ENCODE measurements at regions not wholly inside any gene's neighbourhood (a gene's known extent, or its start where the extent isn't known, plus 50 kb on each side); places are given as distances from the start of the nearest gene placed in this dataset.
A peak's percentile ranks its signal among the peaks of the same experiment; 100 is the strongest.

DNA sequence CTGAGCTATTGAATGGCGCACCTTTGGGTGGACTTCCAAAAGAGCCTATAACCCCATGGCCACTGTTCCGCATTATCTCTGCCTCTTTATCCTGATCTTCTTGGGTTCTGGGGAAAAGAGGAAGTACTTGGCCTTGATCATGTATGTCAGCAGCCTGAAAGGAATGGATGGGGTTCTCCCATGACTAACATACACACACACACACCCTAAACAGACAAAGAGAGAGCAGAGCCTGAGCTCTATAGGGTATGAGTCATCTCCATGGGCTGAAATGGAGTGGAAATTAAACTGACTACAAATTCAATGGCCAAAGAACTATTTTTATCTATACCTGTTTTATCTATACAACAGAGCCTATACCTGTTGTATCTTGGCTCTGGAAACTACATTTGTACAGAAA lies 141.5 kb upstream of the MTMR8 start:
- TF ChIP-seq, protein P1, sequence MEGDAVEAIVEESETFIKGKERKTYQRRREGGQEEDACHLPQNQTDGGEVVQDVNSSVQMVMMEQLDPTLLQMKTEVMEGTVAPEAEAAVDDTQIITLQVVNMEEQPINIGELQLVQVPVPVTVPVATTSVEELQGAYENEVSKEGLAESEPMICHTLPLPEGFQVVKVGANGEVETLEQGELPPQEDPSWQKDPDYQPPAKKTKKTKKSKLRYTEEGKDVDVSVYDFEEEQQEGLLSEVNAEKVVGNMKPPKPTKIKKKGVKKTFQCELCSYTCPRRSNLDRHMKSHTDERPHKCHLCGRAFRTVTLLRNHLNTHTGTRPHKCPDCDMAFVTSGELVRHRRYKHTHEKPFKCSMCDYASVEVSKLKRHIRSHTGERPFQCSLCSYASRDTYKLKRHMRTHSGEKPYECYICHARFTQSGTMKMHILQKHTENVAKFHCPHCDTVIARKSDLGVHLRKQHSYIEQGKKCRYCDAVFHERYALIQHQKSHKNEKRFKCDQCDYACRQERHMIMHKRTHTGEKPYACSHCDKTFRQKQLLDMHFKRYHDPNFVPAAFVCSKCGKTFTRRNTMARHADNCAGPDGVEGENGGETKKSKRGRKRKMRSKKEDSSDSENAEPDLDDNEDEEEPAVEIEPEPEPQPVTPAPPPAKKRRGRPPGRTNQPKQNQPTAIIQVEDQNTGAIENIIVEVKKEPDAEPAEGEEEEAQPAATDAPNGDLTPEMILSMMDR (IDR thresholded peaks at IDR 0.05) = no peak
- TF ChIP-seq POLR2A (IDR thresholded peaks at IDR 0.05) (no peak), POLR2AphosphoS5 (IDR thresholded peaks at IDR 0.05) (no peak), EP300 (IDR thresholded peaks at IDR 0.05) (no peak)
- Histone ChIP-seq H3K4me1 (no peaks in the 10 kb centered on the region), H3K27ac (no peak overlapping the region), H3K36me3 (no peaks in the 10 kb centered on the region), H3K9me3 (no peaks in the 10 kb centered on the region), H3K4me3 (no peak overlapping the region), H3K27me3 (no peaks in the 10 kb centered on the region)
- 81 to 100% (median 85%) methylated on average over 2 of the region's 2 CpGs for WGBS, 5 donors
- peak in 1 of 2 donors; percentile 3 for DNase-seq
- intact Hi-C loops (cut with DNase I; ENCODE audit: low total_unique reads) = no loop called here
